Gastrocnemius medialis (tissue), 4 donors: ENCODE measurements at regions not wholly inside any gene's neighbourhood (a gene's known extent, or its start where the extent isn't known, plus 50 kb on each side); places are given as distances from the start of the nearest gene placed in this dataset.

Experiments used
- CTCF ChIP-seq, 5 experiments: fragments of 450-650 bp in 3 of 5; fragments of 200-600 bp in 2 of 5; sonication (generic) in 2 of 5; IDR thresholded peaks in 4 of 5; conservative IDR thresholded peaks in 1 of 5; 1 replicate in 4 of 5; 2 replicates in 1 of 5; pipeline ENCODE4 v1.5.1; 2016 to 2019; ENCODE audit warnings: antibody characterized with exemption in 5 of 5, mild to moderate bottlenecking in 3 of 5, moderate library complexity in 3 of 5
- POLR2A ChIP-seq, 2 donors: fragments of 450-650 bp; IDR thresholded peaks; one replicate each; pipeline ENCODE4 v1.6.1; 2017; ENCODE audit warnings: antibody characterized with exemption in 2 of 2, mild to moderate bottlenecking in 2 of 2, moderate library complexity in 2 of 2

- TF ChIP-seq CTCF (IDR thresholded peaks at IDR 0.05 in 4 of 5, conservative IDR thresholded peaks at IDR 0.05 in 1 of 5) (no peak), POLR2A (IDR thresholded peaks at IDR 0.05) (no peak)
Observed at GRCh38 chr2:60215386-60215901, 338.0 kb downstream of the BCL11A start.
